GDM1 (cell line): ENCODE measurements at regions not wholly inside any gene's neighbourhood (a gene's known extent, or its start where the extent isn't known, plus 50 kb on each side); places are given as distances from the start of the nearest gene placed in this dataset.
A peak's percentile ranks its signal among the peaks of the same experiment; 100 is the strongest.
"Not testable (repeated sequence)": the region's sequence is repeated elsewhere in the genome, so short reads cannot be mapped to it uniquely, and the experiment has no call there.

Source experiments
- DNase-seq: peaks from one replicate; lab custom pipeline; 2025; lab: John Stamatoyannopoulos, UW

- DNase-seq: no peak
These were observed 51.6 kb upstream of the LYRM9 start for GRCh38 chr17:27944546-27945332.

- DNase-seq: no peak
These were observed 52.1 kb upstream of the LYRM9 start for GRCh38 chr17:27945333-27945616.

GRCh38 chr17:27945953-27946352 is 52.8 kb upstream of the LYRM9 start:
- DNase-seq: no peak

- no peak for DNase-seq
These were observed 53.3 kb upstream of the LYRM9 start for GRCh38 chr17:27946513-27946912.

- DNase-seq: no peak
These were observed 53.8 kb upstream of the LYRM9 start for GRCh38 chr17:27947005-27947406.

GRCh38 chr17:27949304-27949703 is 56.1 kb upstream of the LYRM9 start:
- no peak for DNase-seq

- not testable (repeated sequence) for DNase-seq
These were observed 57.1 kb upstream of the LYRM9 start for GRCh38 chr17:27950225-27950624.

GRCh38 chr17:27950995-27951394 is 57.8 kb upstream of the LYRM9 start:
- no peak for DNase-seq

- no peak for DNase-seq
These were observed 58.7 kb upstream of the LYRM9 start for GRCh38 chr17:27951872-27952271.

GRCh38 chr17:27952366-27952765 is 59.2 kb upstream of the LYRM9 start:
- no peak for DNase-seq

GRCh38 chr17:27954548-27955495 is 61.7 kb upstream of the LYRM9 start:
- no peak for DNase-seq

GRCh38 chr17:27956601-27957445 is 63.7 kb upstream of the LYRM9 start:
- DNase-seq: no peak

GRCh38 chr17:27957446-27957793 is 64.3 kb upstream of the LYRM9 start:
- DNase-seq: not testable (repeated sequence)

GRCh38 chr17:27958708-27959381 is 65.7 kb upstream of the LYRM9 start:
- DNase-seq: no peak

GRCh38 chr17:27959382-27959709 is 66.2 kb upstream of the LYRM9 start:
- DNase-seq: no peak

- no peak for DNase-seq
These were observed 67.2 kb upstream of the LYRM9 start for GRCh38 chr17:27960183-27960849.

- not testable (repeated sequence) for DNase-seq
These were observed 69.4 kb upstream of the LYRM9 start for GRCh38 chr17:27962581-27962980.

GRCh38 chr17:27965224-27965623 is 72.1 kb upstream of the LYRM9 start:
- no peak for DNase-seq

- DNase-seq: peak; percentile 28
These were observed 74.2 kb upstream of the NLK start for GRCh38 chr17:27968206-27968732.

- no peak for DNase-seq
These were observed 71.9 kb upstream of the NLK start for GRCh38 chr17:27970587-27970986.
